Right lobe of liver (tissue), 6 donors: ENCODE measurements at regions not wholly inside any gene's neighbourhood (a gene's known extent, or its start where the extent isn't known, plus 50 kb on each side); places are given as distances from the start of the nearest gene placed in this dataset.
"Not testable (repeated sequence)": the region's sequence is repeated elsewhere in the genome, so short reads cannot be mapped to it uniquely, and the experiment has no call there.

ENCODE experiments used
- ATAC-seq, 4 donors: fragments of 200-7000 bp; cut with Tn5 transposase; one replicate each; pipeline ENCODE4 v1.9.1; 2020; ENCODE audit warnings: mild to moderate bottlenecking in 4 of 4, moderate library complexity in 4 of 4
- DNase-seq, 3 donors: peaks; one replicate each; pipeline ENCODE4 v3.0.0-alpha.2; 2020
- H3K27ac ChIP-seq, 3 donors: fragments of 200-600 bp; one replicate each; pipeline ENCODE4 v1.8.0; 2022
- H3K27me3 ChIP-seq, 2 donors: fragments of 200-600 bp; one replicate each; pipeline ENCODE4 v1.8.0; 2022
- H3K36me3 ChIP-seq, 4 donors: fragments of 200-600 bp; sonication (generic) in 1 of 4; one replicate each; pipeline versions ENCODE4 v1.5.1 to v1.8.0; 2017 to 2022; ENCODE audit warnings: control low read depth in 1 of 4
- H3K4me1 ChIP-seq, 4 donors: fragments of 200-600 bp; sonication (generic) in 1 of 4; one replicate each; pipeline versions ENCODE4 v1.5.1 to v1.8.0; 2017 to 2022; ENCODE audit warnings: control low read depth in 1 of 4
- H3K4me3 ChIP-seq, 3 donors: fragments of 200-600 bp; one replicate each; pipeline ENCODE4 v1.8.0; 2022
- H3K9me3 ChIP-seq, 4 donors: fragments of 200-600 bp; sonication (generic) in 1 of 4; one replicate each; pipeline versions ENCODE4 v1.5.1 to v1.8.0; 2017 to 2022; ENCODE audit warnings: control low read depth in 1 of 4
- CTCF ChIP-seq, 4 donors: fragments of 200-600 bp in 3 of 4; fragments of 450-650 bp in 1 of 4; IDR thresholded peaks; one replicate each; pipeline versions ENCODE4 v1.5.1 to v1.8.0; 2016 to 2022; ENCODE audit warnings: antibody characterized with exemption in 4 of 4, mild to moderate bottlenecking in 2 of 4
- POLR2A ChIP-seq: fragments of 450-650 bp; IDR thresholded peaks from one replicate; pipeline ENCODE4 v1.6.1; 2017; ENCODE audit warnings: antibody characterized with exemption, mild to moderate bottlenecking
- WGBS: methylation state at CpG from one replicate; pipeline ENCODE4 v1.1.6; 2018; ENCODE audit warnings: low coverage, low lambda C conversion rate; ENCODE audit not compliant: insufficient coverage; ENCODE audit errors: missing lambda C conversion rate; 5-methylcytosine and 5-hydroxymethylcytosine counted together
- intact Hi-C, 2 donors: fragments of 100-400 bp; cut with DNase I; formaldehyde crosslinking; loops; one replicate each; pipeline versions ENCODE4 v1.11.2 to v1.14.1; 2022
- donor health status: DM: no; HTN: yes; CAD: no.
- donor health status: DM: no; HTN: no; CAD: no.
- donor health status: DM: no; HTN: no; CAD: no.
- donor health status: DM: no; HTN: yes; CAD: no.
- donor health status: DM: no; HTN: yes; CAD: no.

GRCh38 chr1:30001732-30002039 lies 721.7 kb downstream of the MATN1 start:
- H3K27me3 ChIP-seq: no peaks in the 10 kb centered on the region
- H3K4me3 ChIP-seq: no peak overlapping the region
- ATAC-seq (peak in 1 of 4 donors; percentile 25), DNase-seq (no peak)
- WGBS: no CpG with 5 or more reads among the region's 5 CpGs
- no peaks in the 10 kb centered on the region for H3K4me1 ChIP-seq
- no peak overlapping the region for H3K27ac ChIP-seq
- intact Hi-C loops: no loop called here
- H3K36me3 ChIP-seq: no peaks in the 10 kb centered on the region
- no peaks in the 10 kb centered on the region for H3K9me3 ChIP-seq
- no peak for TF ChIP-seq POLR2A
- no peak for TF ChIP-seq CTCF (IDR thresholded peaks at IDR 0.05)

- no peak for ATAC-seq
- TF ChIP-seq CTCF (IDR thresholded peaks at IDR 0.05) (no peak), POLR2A (no peak)
- H3K27ac ChIP-seq: no peak overlapping the region
Measured at GRCh38 chr1:30001011-30001731, 722.2 kb downstream of the MATN1 start.

GRCh38 chr1:30000266-30000665 lies 723.1 kb downstream of the MATN1 start:
- H3K9me3 ChIP-seq: no peaks in the 10 kb centered on the region
- H3K4me1 ChIP-seq: no peaks in the 10 kb centered on the region
- DNase-seq (no peak), ATAC-seq (no peak)
- 80% methylated on average over 4 of the region's 7 CpGs for WGBS
- H3K36me3 ChIP-seq: no peaks in the 10 kb centered on the region
- no peak for TF ChIP-seq POLR2A
- no peak for TF ChIP-seq CTCF (IDR thresholded peaks at IDR 0.05)
- no peaks in the 10 kb centered on the region for H3K27me3 ChIP-seq
- intact Hi-C loops: no loop called here
- H3K4me3 ChIP-seq: no peak overlapping the region
- H3K27ac ChIP-seq: no peak overlapping the region

More at GRCh38 chr1:30001011-30001731, 722.2 kb downstream of the MATN1 start:
- no peak for DNase-seq
- no peak overlapping the region for H3K4me3 ChIP-seq
- no peaks in the 10 kb centered on the region for H3K9me3 ChIP-seq
- H3K36me3 ChIP-seq: no peaks in the 10 kb centered on the region
- no peaks in the 10 kb centered on the region for H3K4me1 ChIP-seq
- no peaks in the 10 kb centered on the region for H3K27me3 ChIP-seq
- 51% methylated on average over 6 of the region's 15 CpGs for WGBS
- intact Hi-C loops: no loop called here

GRCh38 chr1:29999595-29999994 lies 723.8 kb downstream of the MATN1 start:
- intact Hi-C loops: no loop called here
- WGBS: 79% methylated on average over 1 of the region's 1 CpG
- Histone ChIP-seq H3K27me3 (no peaks in the 10 kb centered on the region), H3K9me3 (no peaks in the 10 kb centered on the region), H3K27ac (no peak overlapping the region), H3K4me1 (no peaks in the 10 kb centered on the region), H3K4me3 (no peak overlapping the region), H3K36me3 (no peaks in the 10 kb centered on the region)
- TF ChIP-seq CTCF (IDR thresholded peaks at IDR 0.05) (no peak), POLR2A (no peak)
- ATAC-seq (no peak), DNase-seq (no peak)

GRCh38 chr1:29998686-29999085 lies 724.7 kb downstream of the MATN1 start:
- intact Hi-C loops: no loop called here
- no peaks in the 10 kb centered on the region for H3K36me3 ChIP-seq
- no peaks in the 10 kb centered on the region for H3K27me3 ChIP-seq
- DNase-seq: no peak
- WGBS: 60% methylated on average over 1 of the region's 4 CpGs
- no peak for TF ChIP-seq POLR2A
- no peak for TF ChIP-seq CTCF (IDR thresholded peaks at IDR 0.05)
- H3K4me3 ChIP-seq: no peak overlapping the region
- H3K27ac ChIP-seq: no peak overlapping the region
- H3K4me1 ChIP-seq: no peaks in the 10 kb centered on the region
- no peaks in the 10 kb centered on the region for H3K9me3 ChIP-seq
- ATAC-seq: no peak

GRCh38 chr1:29997818-29998217 lies 725.6 kb downstream of the MATN1 start:
- H3K27ac ChIP-seq, ATAC-seq, H3K27me3 ChIP-seq, H3K4me1 ChIP-seq, DNase-seq, H3K36me3 ChIP-seq, H3K4me3 ChIP-seq, intact Hi-C loops, H3K9me3 ChIP-seq: not testable (repeated sequence)
- 100% methylated on average over 1 of the region's 3 CpGs for WGBS
